D721Med (cell line): ENCODE measurements at regions not wholly inside any gene's neighbourhood (a gene's known extent, or its start where the extent isn't known, plus 50 kb on each side); places are given as distances from the start of the nearest gene placed in this dataset.

Source experiments
- DNase-seq: peaks from one replicate; pipeline ENCODE4 v3.0.0; 2011; ENCODE audit warnings: low spot score; ENCODE audit not compliant: insufficient read length
- FAIRE-seq: peaks from 2 replicates; lab custom pipeline; 2011; peaks lifted over from hg19 to GRCh38; lab: Jason Lieb, UNC
- CTCF ChIP-seq: IDR thresholded peaks from 2 replicates; pipeline ENCODE4 v1.5.1; 2012; ENCODE audit warnings: mild to moderate bottlenecking, control low read depth; ENCODE audit not compliant: insufficient read depth; ENCODE audit errors: missing control alignments

GRCh38 chr11:86177302-86177701, 67.3 kb upstream of the EED start:
- FAIRE-seq: no peak
- TF ChIP-seq CTCF: no peak
- DNase-seq: no peak

- no peak for TF ChIP-seq CTCF
- no peak for DNase-seq
- FAIRE-seq: no peak
Observed at GRCh38 chr11:86176165-86176884, 68.2 kb upstream of the EED start.

GRCh38 chr11:86175626-86176025, 68.9 kb upstream of the EED start:
- DNase-seq: no peak
- no peak for FAIRE-seq
- no peak for TF ChIP-seq CTCF

GRCh38 chr11:86175191-86175590, 69.4 kb upstream of the EED start:
- no peak for TF ChIP-seq CTCF
- FAIRE-seq (no peak), DNase-seq (no peak)

GRCh38 chr11:86174101-86175046, 70.2 kb upstream of the EED start:
- DNase-seq: no peak
- TF ChIP-seq CTCF: no peak
- FAIRE-seq: no peak

GRCh38 chr11:86172894-86173293, 71.7 kb upstream of the EED start:
- DNase-seq (no peak), FAIRE-seq (no peak)
- no peak for TF ChIP-seq CTCF
